PFSK-1 (cell line): ENCODE measurements at regions not wholly inside any gene's neighbourhood (a gene's known extent, or its start where the extent isn't known, plus 50 kb on each side); places are given as distances from the start of the nearest gene placed in this dataset.

Experiments
- FOXP2 ChIP-seq: optimal IDR thresholded peaks from 2 replicates; pipeline ENCODE3; 2011; ENCODE audit warnings: borderline replicate concordance, control low read depth, inconsistent platforms; ENCODE audit not compliant: insufficient read depth; ENCODE audit errors: extremely low read length, extremely low read depth
- POLR2AphosphoS5 ChIP-seq: IDR thresholded peaks from 2 replicates; pipeline ENCODE4 v1.6.1; 2012; ENCODE audit warnings: low read depth, mild to moderate bottlenecking, control low read depth, low read length, moderate library complexity
- REST ChIP-seq, 2 experiments: IDR thresholded peaks; 2 replicates each; pipeline versions ENCODE4 v1.6.1 to v1.8.0; 2011 to 2012; ENCODE audit warnings: low read depth in 2 of 2, low read length in 2 of 2, control low read depth in 1 of 2, inconsistent platforms in 1 of 2, mild to moderate bottlenecking in 1 of 2, moderate library complexity in 1 of 2; ENCODE audit not compliant: insufficient read depth in 1 of 2
- SIN3A ChIP-seq: IDR thresholded peaks from 2 replicates; pipeline ENCODE4 v1.6.1; 2012; ENCODE audit warnings: mild to moderate bottlenecking, low read length, moderate library complexity, borderline replicate concordance; ENCODE audit not compliant: insufficient read depth
- TAF1 ChIP-seq: IDR thresholded peaks from 2 replicates; pipeline ENCODE4 v1.6.1; 2012; ENCODE audit warnings: low read length, control low read depth, borderline replicate concordance; ENCODE audit not compliant: insufficient read depth

- TF ChIP-seq SIN3A = no peak
- TF ChIP-seq POLR2AphosphoS5 = no peak
- TF ChIP-seq FOXP2 = no peak
- no peak for TF ChIP-seq REST (IDR thresholded peaks at IDR 0.05; ENCODE audit: insufficient read depth in 1 of 2, low read depth in 2 of 2, low read length in 2 of 2)
- no peak for TF ChIP-seq TAF1
Observed at GRCh38 chr2:145596416-145596815, 1076.5 kb upstream of the ZEB2 start.

- TF ChIP-seq TAF1 (no peak), FOXP2 (no peak), POLR2AphosphoS5 (no peak), REST (IDR thresholded peaks at IDR 0.05; ENCODE audit: insufficient read depth in 1 of 2, low read depth in 2 of 2, low read length in 2 of 2) (no peak)
Observed at GRCh38 chr2:145595296-145595695, 1075.4 kb upstream of the ZEB2 start.

- TF ChIP-seq REST (IDR thresholded peaks at IDR 0.05; ENCODE audit: insufficient read depth in 1 of 2, low read depth in 2 of 2, low read length in 2 of 2) = no peak
- no peak for TF ChIP-seq FOXP2
- TF ChIP-seq POLR2AphosphoS5 = no peak
- TF ChIP-seq SIN3A = no peak
- no peak for TF ChIP-seq TAF1
Observed at GRCh38 chr2:145593991-145594614, 1074.2 kb upstream of the ZEB2 start.

- TF ChIP-seq SIN3A = no peak
- no peak for TF ChIP-seq TAF1
- TF ChIP-seq POLR2AphosphoS5 = no peak
- TF ChIP-seq FOXP2 = no peak
- TF ChIP-seq REST (IDR thresholded peaks at IDR 0.05; ENCODE audit: insufficient read depth in 1 of 2, low read depth in 2 of 2, low read length in 2 of 2) = no peak
Observed at GRCh38 chr2:145593280-145593679, 1073.4 kb upstream of the ZEB2 start.

- TF ChIP-seq REST (IDR thresholded peaks at IDR 0.05; ENCODE audit: insufficient read depth in 1 of 2, low read depth in 2 of 2, low read length in 2 of 2) = no peak
- no peak for TF ChIP-seq FOXP2
- no peak for TF ChIP-seq TAF1
Observed at GRCh38 chr2:145592361-145592760, 1072.4 kb upstream of the ZEB2 start.
